HG02642 (cell line): ENCODE measurements at regions not wholly inside any gene's neighbourhood (a gene's known extent, or its start where the extent isn't known, plus 50 kb on each side); places are given as distances from the start of the nearest gene placed in this dataset.

Source experiments
- ATAC-seq: cut with Tn5 transposase; IDR thresholded peaks from one replicate; pipeline ENCODE4 v1.9.1; 2021; ENCODE audit warnings: mild to moderate bottlenecking; ENCODE audit not compliant: unreplicated experiment, poor library complexity

GRCh38 chr1:56322211-56322610 is 257.2 kb downstream of the PLPP3 start:
- ATAC-seq, result no peak

GRCh38 chr1:56321150-56321490 is 258.2 kb downstream of the PLPP3 start:
- ATAC-seq, result no peak

GRCh38 chr1:56320464-56321149 is 258.8 kb downstream of the PLPP3 start:
- no peak for ATAC-seq

GRCh38 chr1:56317722-56318121 is 261.6 kb downstream of the PLPP3 start:
- no peak for ATAC-seq

GRCh38 chr1:56315293-56315942 is 263.9 kb downstream of the PLPP3 start:
- ATAC-seq, result no peak

- no peak for ATAC-seq
Measured at GRCh38 chr1:56313560-56313959, 265.8 kb downstream of the PLPP3 start.

GRCh38 chr1:56311766-56312165 is 267.6 kb downstream of the PLPP3 start:
- ATAC-seq, result no peak

- no peak for ATAC-seq
Measured at GRCh38 chr1:56310945-56311344, 268.4 kb downstream of the PLPP3 start.

- ATAC-seq, result no peak
Measured at GRCh38 chr1:56309065-56309464, 270.3 kb downstream of the PLPP3 start.

GRCh38 chr1:56304975-56305374 is 274.4 kb downstream of the PLPP3 start:
- ATAC-seq, result no peak

GRCh38 chr1:56303805-56304204 is 275.6 kb downstream of the PLPP3 start:
- no peak for ATAC-seq

GRCh38 chr1:56302878-56303277 is 276.5 kb downstream of the PLPP3 start:
- ATAC-seq, result no peak

- no peak for ATAC-seq
Measured at GRCh38 chr1:56301791-56302190, 277.6 kb downstream of the PLPP3 start.

GRCh38 chr1:56300836-56301235 is 278.5 kb downstream of the PLPP3 start:
- no peak for ATAC-seq

GRCh38 chr1:56298866-56299265 is 280.5 kb downstream of the PLPP3 start:
- ATAC-seq, result no peak

- ATAC-seq, result no peak
Measured at GRCh38 chr1:56297904-56298303, 281.5 kb downstream of the PLPP3 start.

- ATAC-seq, result no peak
Measured at GRCh38 chr1:56297208-56297607, 282.2 kb downstream of the PLPP3 start.

GRCh38 chr1:56295949-56296929 is 283.1 kb downstream of the PLPP3 start:
- no peak for ATAC-seq

- no peak for ATAC-seq
Measured at GRCh38 chr1:56291374-56291919, 287.9 kb downstream of the PLPP3 start.

GRCh38 chr1:56289260-56289659 is 290.1 kb downstream of the PLPP3 start:
- ATAC-seq, result no peak

- ATAC-seq, result no peak
Measured at GRCh38 chr1:56287721-56288120, 291.6 kb downstream of the PLPP3 start.
